Keratinocyte (primary cell): ENCODE measurements at regions not wholly inside any gene's neighbourhood (a gene's known extent, or its start where the extent isn't known, plus 50 kb on each side); places are given as distances from the start of the nearest gene placed in this dataset.
A peak's percentile ranks its signal among the peaks of the same experiment; 100 is the strongest.

Experiments
- CTCF ChIP-seq, 3 experiments: IDR thresholded peaks in 1 of 3; conservative IDR thresholded peaks in 1 of 3; optimal IDR thresholded peaks in 1 of 3; 2 replicates in 2 of 3; 3 replicates in 1 of 3; pipeline versions ENCODE3 to v1.5.1; 2011; ENCODE audit warnings: low read length in 3 of 3, mild to moderate bottlenecking in 3 of 3, moderate library complexity in 2 of 3, control low read depth in 1 of 3, inconsistent platforms in 1 of 3; ENCODE audit not compliant: insufficient read depth in 2 of 3; ENCODE audit errors: extremely low read depth in 1 of 3
- EZH2 ChIP-seq: IDR thresholded peaks from one replicate; pipeline ENCODE4 v1.6.1; 2012; ENCODE audit warnings: inconsistent platforms, mild to moderate bottlenecking, low read length, moderate library complexity

GRCh38 chr6:27565839-27566779, 93.2 kb upstream of the ZNF184 start:
- TF ChIP-seq CTCF (optimal IDR thresholded peaks at IDR 0.05 in 1 of 3, IDR thresholded peaks at IDR 0.05 in 1 of 3, conservative IDR thresholded peaks at IDR 0.05 in 1 of 3; ENCODE audit: extremely low read depth in 1 of 3, insufficient read depth in 2 of 3, low read length in 3 of 3) (peak in 1 of 3 experiments; percentile 24), EZH2 (peak; percentile 13)
